ENCODE measurements at regions not wholly inside any gene's neighbourhood (a gene's known extent, or its start where the extent isn't known, plus 50 kb on each side); places are given as distances from the start of the nearest gene placed in this dataset.
A peak's percentile ranks its signal among the peaks of the same experiment; 100 is the strongest.
"Not testable (repeated sequence)": the region's sequence is repeated elsewhere in the genome, so short reads cannot be mapped to it uniquely, and the experiment has no call there.

DNA sequence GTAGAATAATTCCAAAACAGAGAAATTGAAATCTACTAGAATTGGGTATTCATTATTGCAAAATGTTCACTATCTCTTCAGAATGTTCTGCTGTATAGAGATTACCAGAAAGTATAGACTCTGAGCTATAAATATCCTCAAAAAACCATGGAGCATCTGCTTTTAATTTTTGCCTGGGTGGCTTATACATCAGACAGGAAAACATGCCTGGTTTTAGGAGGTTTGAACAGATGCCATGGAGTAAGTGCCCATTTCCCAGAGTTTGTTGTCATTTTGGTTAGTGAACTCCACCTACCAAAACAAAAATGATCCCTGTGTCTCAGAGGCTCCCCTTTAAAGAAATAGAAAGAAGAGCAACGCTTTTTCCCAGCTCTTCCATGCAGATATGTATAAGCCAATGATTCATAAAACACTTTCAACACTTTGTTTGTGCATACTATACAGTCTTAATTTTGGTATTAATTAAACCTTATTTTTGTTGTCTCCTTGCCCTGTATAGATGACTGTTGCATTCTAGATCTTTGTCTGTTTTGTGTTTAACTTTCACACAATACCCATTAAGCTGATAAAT, 68.7 kb downstream of the MEPE start:
- H3K9ac ChIP-seq: no peak overlapping the region
- no peaks in the 10 kb centered on the region for H4K20me1 ChIP-seq
- TF ChIP-seq Cebpa-rat (IDR thresholded peaks at IDR 0.05): no peak
- H3K27ac ChIP-seq: peak overlapping the region in 6 of 11 experiments; percentile 0 to 33 (median 10); a peak in 6 of 22 replicates
- H3K36me3 ChIP-seq: peaks cover 0 to 6% (median 0%) of the 10 kb centered on the region in 11 experiments; a peak in 1 of 22 replicates
- peak overlapping the region in 7 of 11 experiments; percentile 39 to 69 (median 47); a peak in 13 of 22 replicates for H3K4me2 ChIP-seq
- no peak overlapping the region for H3K4me3 ChIP-seq
- peaks cover 0 to 48% (median 19%) of the 10 kb centered on the region in 11 experiments; a peak in 17 of 22 replicates for H3K9me3 ChIP-seq (replicated peaks in 1 of 11)
- peaks cover 19 to 69% (median 46%) of the 10 kb centered on the region in 10 experiments for H3K4me1 ChIP-seq
- H3K27me3 ChIP-seq: no peaks in the 10 kb centered on the region

DNA sequence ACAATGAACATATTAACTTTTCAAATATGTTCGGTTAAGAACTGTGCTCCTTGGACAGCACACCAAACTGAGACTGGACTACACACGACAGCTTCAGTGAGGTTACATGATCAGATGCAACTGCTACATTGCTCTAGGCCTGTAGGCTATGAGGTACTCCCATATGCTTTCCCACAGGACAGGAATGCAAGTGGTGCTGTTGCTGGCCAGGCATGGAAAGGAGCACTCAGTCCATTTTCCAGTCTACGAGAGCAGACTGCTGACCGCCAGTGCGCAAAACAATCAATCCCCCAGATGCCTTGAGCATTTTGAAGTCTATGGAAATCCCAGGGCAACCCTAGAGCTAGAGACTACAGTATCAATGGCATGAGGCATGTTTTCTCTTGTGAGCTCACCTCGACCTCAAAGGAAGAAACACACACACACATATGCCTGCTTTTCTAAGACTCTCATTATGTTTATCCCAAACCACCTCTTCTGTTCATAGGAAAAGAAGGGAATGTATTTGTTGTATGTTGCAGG, 70.8 kb upstream of the SPP1 start:
- peaks cover 10 to 45% (median 29%) of the 10 kb centered on the region in 10 experiments; a peak in 19 of 20 replicates for H3K4me1 ChIP-seq
- H3K36me3 ChIP-seq: no peaks in the 10 kb centered on the region
- no peaks in the 10 kb centered on the region for H4K20me1 ChIP-seq
- peaks cover 0 to 18% (median 2%) of the 10 kb centered on the region in 11 experiments; a peak in 12 of 22 replicates for H3K9me3 ChIP-seq (replicated peaks in 1 of 11)
- TF ChIP-seq Cebpa-rat (IDR thresholded peaks at IDR 0.05): no peak
- H3K4me2 ChIP-seq: no peak overlapping the region
- no peaks in the 10 kb centered on the region for H3K27me3 ChIP-seq
- no peak overlapping the region for H3K4me3 ChIP-seq
- H3K9ac ChIP-seq: no peak overlapping the region
- H3K27ac ChIP-seq: no peak overlapping the region

DNA sequence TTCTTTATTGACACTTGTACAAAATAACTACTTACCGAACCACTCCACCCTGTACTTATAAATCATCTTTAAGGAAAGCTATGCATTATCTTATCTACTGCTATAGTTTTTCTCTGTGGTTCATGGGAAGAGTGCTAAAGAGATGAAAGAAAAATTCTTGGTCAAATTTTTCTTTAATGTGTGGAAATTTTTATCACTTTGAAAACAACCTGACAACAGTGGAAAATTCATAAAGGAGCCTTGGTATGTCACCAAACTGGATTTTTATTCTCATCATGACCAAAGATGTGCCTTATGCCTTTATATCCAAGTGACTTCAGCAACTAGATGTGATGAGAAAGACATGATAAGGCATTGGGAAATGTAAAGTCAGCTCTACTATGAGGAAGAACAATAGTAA, 67.2 kb upstream of the SPP1 start:
- Histone ChIP-seq H4K20me1 (no peaks in the 10 kb centered on the region), H3K4me1 (peaks cover 0 to 42% (median 24%) of the 10 kb centered on the region in 10 experiments; a peak in 17 of 20 replicates), H3K27me3 (no peaks in the 10 kb centered on the region), H3K9ac (no peak overlapping the region), H3K27ac (no peak overlapping the region), H3K9me3 (replicated peaks in 1 of 11) (no peaks in the 10 kb centered on the region), H3K36me3 (no peaks in the 10 kb centered on the region), H3K4me3 (no peak overlapping the region), H3K4me2 (no peak overlapping the region)
- TF ChIP-seq Cebpa-rat (IDR thresholded peaks at IDR 0.05): no peak

DNA sequence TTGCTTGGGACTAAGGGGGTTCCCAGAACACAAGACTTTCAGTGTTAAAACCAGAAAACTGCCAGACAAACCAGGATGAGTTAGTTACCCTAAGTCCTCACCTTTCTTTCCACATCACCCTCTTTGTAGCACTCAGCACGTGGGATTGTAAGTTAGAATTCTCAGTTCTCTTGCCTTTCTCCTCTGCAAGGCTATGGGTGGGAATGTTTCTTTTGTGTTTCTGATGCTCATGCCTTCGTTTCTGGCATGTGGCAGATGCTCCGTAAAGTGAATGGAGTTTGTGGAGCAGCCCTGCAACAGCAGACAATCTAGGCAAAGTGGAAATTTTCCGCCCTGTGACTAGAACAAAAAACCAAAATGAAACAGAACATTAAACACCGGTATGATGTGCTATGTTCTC, 64.7 kb upstream of the SPP1 start:
- H3K27ac ChIP-seq: peak overlapping the region in 3 of 11 experiments; percentile 1 to 27 (median 18); a peak in 3 of 22 replicates
- no peak overlapping the region for H3K9ac ChIP-seq
- no peak for TF ChIP-seq Cebpa-rat (IDR thresholded peaks at IDR 0.05)
- no peak overlapping the region for H3K4me3 ChIP-seq
- H3K4me2 ChIP-seq: peak overlapping the region; percentile 36 to 79 (median 50)
- H3K36me3 ChIP-seq: no peaks in the 10 kb centered on the region
- peaks cover 0 to 33% (median 20%) of the 10 kb centered on the region in 10 experiments; a peak in 17 of 20 replicates for H3K4me1 ChIP-seq
- no peaks in the 10 kb centered on the region for H4K20me1 ChIP-seq
- H3K9me3 ChIP-seq (replicated peaks in 1 of 11): no peaks in the 10 kb centered on the region
- H3K27me3 ChIP-seq: no peaks in the 10 kb centered on the region

DNA sequence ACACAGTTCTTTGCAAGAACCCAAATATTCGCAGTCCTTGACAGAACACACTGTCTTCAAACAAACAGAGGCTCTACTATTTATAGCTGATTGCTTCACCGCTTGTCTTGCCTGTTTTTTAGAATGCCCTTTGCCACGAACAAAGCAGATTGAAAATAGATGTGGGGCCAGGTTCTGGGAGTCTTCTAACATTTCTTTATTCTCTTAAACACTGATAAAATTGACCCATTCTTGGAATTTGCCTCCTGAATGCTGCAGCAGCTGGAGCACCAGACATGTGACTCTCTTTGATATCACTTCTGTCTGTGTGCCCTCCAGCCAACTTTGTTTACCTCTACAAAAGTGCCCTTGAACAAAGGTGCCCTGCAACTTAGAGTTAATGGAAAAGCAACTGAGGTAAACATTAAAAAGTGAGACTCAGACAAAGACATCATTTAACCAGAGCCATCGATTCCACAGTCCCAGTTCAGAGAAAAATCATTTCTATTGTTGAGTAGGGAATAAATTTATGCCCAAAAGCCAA, 64.2 kb upstream of the SPP1 start:
- H3K4me1 ChIP-seq: peaks cover 0 to 33% (median 20%) of the 10 kb centered on the region in 10 experiments; a peak in 17 of 20 replicates
- no peaks in the 10 kb centered on the region for H3K27me3 ChIP-seq
- no peaks in the 10 kb centered on the region for H4K20me1 ChIP-seq
- no peak overlapping the region for H3K4me3 ChIP-seq
- no peak for TF ChIP-seq Cebpa-rat (IDR thresholded peaks at IDR 0.05)
- no peaks in the 10 kb centered on the region for H3K36me3 ChIP-seq
- peak overlapping the region in 3 of 11 experiments; percentile 1 to 27 (median 18); a peak in 6 of 22 replicates for H3K27ac ChIP-seq
- 0 out of 22 replicates have a peak overlapping the region, but pooled peaks of 1 of the 11 experiments have one; percentile 8 for H3K9ac ChIP-seq
- H3K4me2 ChIP-seq: peak overlapping the region; percentile 36 to 79 (median 50)
- H3K9me3 ChIP-seq (replicated peaks in 1 of 11): no peaks in the 10 kb centered on the region

DNA sequence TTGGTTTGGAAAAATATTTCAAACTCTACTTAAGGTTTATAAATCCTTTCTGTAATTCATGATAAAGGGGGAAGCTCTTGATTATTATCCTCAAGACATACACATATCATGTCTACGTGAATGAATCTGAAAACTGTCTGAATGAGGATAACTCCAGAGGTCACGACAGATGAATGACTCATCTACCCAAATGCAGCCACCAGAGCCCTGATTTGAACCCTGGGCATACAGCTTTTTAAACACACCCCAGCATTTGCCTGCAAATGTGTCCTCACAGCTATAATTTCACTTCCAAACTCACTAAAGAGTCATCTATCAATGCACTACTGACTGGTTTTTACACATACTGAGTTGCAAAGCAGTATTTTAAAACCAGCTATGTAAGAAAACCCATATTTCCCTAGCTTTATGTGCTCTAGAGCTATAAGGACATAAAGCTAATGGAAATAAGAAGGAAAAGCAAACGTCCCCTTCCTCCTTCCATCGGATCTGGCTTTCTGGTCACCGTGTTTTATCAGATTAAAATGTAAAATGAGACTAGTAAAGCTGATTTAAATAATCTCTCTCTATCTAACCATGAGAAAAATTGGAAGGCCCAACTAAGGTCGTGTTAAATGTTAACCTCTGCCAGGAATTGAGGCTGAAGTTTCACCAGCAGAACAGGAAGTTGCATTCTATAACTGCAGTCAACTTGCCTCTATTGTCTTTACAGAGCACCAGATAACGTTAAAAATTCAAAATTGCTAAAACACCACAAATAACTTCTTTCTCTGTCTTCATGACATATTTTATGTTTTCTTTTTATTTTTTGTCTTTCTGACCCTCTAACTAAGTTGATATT, 63.1 kb upstream of the SPP1 start:
- no peak for TF ChIP-seq Cebpa-rat (IDR thresholded peaks at IDR 0.05)
- no peaks in the 10 kb centered on the region for H3K27me3 ChIP-seq
- H3K9me3 ChIP-seq (replicated peaks in 1 of 11): no peaks in the 10 kb centered on the region
- no peaks in the 10 kb centered on the region for H4K20me1 ChIP-seq
- no peak overlapping the region for H3K4me3 ChIP-seq
- H3K27ac ChIP-seq: peak overlapping the region in 1 of 11 experiments; percentile 22; a peak in 2 of 22 replicates
- no peaks in the 10 kb centered on the region for H3K36me3 ChIP-seq
- H3K9ac ChIP-seq: no peak overlapping the region
- peaks cover 0 to 44% (median 21%) of the 10 kb centered on the region in 10 experiments; a peak in 17 of 20 replicates for H3K4me1 ChIP-seq
- H3K4me2 ChIP-seq: peak overlapping the region in 5 of 11 experiments; percentile 26 to 79 (median 44); a peak in 9 of 22 replicates

DNA sequence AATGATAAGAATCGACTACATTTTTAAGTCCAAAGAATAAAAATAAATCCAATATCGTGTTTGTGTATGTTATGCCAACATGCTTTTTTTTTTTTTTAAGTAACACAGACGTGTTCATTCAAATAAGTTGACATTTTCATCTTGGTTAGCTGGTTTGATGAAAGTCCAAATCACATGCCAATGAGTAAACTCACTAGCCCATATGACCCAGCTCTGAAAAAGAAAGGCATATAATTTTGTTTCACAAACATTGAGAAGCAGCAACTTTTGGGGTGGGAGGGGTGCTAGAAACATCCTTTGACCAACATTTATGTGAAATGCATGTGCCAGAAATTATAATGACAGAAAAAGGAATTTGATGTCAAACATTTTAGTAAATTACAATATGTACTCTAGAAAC, 61.6 kb upstream of the SPP1 start:
- no peaks in the 10 kb centered on the region for H3K27me3 ChIP-seq
- H3K4me1 ChIP-seq: peaks cover 0 to 55% (median 21%) of the 10 kb centered on the region in 10 experiments; a peak in 17 of 20 replicates
- H3K9me3 ChIP-seq (replicated peaks in 1 of 11): no peaks in the 10 kb centered on the region
- no peaks in the 10 kb centered on the region for H3K36me3 ChIP-seq
- H3K27ac ChIP-seq: no peak overlapping the region
- H3K4me3 ChIP-seq: no peak overlapping the region
- H4K20me1 ChIP-seq: no peaks in the 10 kb centered on the region
- no peak overlapping the region for H3K4me2 ChIP-seq
- no peak for TF ChIP-seq Cebpa-rat (IDR thresholded peaks at IDR 0.05)
- no peak overlapping the region for H3K9ac ChIP-seq

DNA sequence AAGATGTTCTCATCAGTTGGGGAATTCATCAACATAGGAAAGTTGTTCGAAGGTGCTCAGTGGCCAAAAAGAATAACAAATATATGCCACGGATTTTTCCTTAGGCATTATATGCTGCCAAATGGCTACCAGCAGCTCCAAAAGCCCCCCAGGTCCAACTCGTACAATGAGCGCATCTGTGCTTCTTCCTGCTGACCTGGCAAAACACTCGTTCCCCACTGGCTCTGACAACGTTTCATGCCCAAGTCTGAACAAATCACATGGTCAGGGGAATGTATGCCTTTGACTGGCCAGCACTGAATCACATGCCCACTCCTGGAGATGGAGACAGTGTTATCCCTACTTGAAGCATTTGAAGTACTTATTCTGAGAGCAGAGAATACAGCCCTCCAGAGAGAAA, 59.9 kb upstream of the SPP1 start:
- TF ChIP-seq Cebpa-rat (IDR thresholded peaks at IDR 0.05): no peak
- Histone ChIP-seq H3K4me1 (peaks cover 0 to 59% (median 18%) of the 10 kb centered on the region in 10 experiments; a peak in 17 of 20 replicates), H3K4me2 (no peak overlapping the region; a peak in 1 of 22 replicates), H3K9ac (no peak overlapping the region), H3K4me3 (no peak overlapping the region), H3K27me3 (no peaks in the 10 kb centered on the region), H4K20me1 (no peaks in the 10 kb centered on the region), H3K9me3 (replicated peaks in 1 of 11) (no peaks in the 10 kb centered on the region), H3K36me3 (no peaks in the 10 kb centered on the region), H3K27ac (no peak overlapping the region)

DNA sequence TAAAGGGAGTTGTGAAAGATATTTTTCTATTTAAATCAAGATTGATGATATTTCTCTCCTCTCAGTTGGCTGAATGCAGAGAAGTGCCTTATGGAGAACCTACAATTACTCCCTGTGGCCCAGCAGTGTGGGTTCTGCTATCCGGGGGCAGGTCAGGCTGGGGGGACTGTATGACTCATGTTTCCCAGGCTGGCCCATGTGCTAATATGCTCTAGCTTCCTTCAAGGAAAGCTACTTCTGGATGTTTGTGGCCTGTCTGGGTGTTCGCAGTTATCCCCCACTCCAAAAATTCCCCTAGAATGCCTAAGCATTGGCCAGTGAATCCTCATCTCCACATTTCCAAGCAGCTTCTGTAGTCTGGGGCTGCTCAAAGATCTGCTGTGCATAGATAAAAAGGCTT, 58.9 kb upstream of the SPP1 start:
- H3K36me3 ChIP-seq: no peaks in the 10 kb centered on the region
- H3K4me2 ChIP-seq: peak overlapping the region in 3 of 11 experiments; percentile 31 to 69 (median 65); a peak in 6 of 22 replicates
- no peaks in the 10 kb centered on the region for H3K9me3 ChIP-seq (replicated peaks in 1 of 11)
- no peak overlapping the region for H3K4me3 ChIP-seq
- H3K27me3 ChIP-seq: no peaks in the 10 kb centered on the region
- H4K20me1 ChIP-seq: no peaks in the 10 kb centered on the region
- peaks cover 0 to 49% (median 8%) of the 10 kb centered on the region in 10 experiments; a peak in 16 of 20 replicates for H3K4me1 ChIP-seq
- no peak overlapping the region for H3K27ac ChIP-seq
- no peak overlapping the region for H3K9ac ChIP-seq
- TF ChIP-seq Cebpa-rat (IDR thresholded peaks at IDR 0.05): no peak

DNA sequence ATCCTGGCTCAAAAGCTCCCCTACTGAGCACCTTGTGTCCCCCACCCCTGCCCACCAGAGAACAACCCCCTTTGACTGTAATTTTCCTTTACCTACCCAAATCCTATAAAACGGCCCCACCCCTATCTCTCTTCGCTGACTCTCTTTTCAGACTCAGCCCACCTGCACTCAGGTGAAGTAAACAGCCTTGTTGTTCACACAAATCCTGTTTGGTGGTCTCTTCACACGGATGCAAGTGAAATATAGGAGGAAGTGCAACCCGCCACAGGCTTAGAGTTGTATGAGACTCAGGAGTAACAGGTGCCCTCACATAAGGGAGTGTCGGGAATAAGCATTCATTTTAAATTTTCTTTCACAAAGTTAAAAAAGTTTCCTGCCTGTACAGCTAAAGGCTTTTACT, 57.6 kb upstream of the SPP1 start:
- not testable (repeated sequence) for H3K27me3 ChIP-seq; H3K36me3 ChIP-seq; H3K9ac ChIP-seq; H4K20me1 ChIP-seq; H3K4me3 ChIP-seq; H3K9me3 ChIP-seq (replicated peaks in 1 of 11); H3K27ac ChIP-seq
- Histone ChIP-seq H3K4me2 (peak overlapping the region in 2 of 11 experiments; percentile 65 to 69; a peak in 2 of 22 replicates), H3K4me1 (peaks cover 0 to 36% (median under 1%) of the 10 kb centered on the region in 10 experiments; a peak in 7 of 20 replicates)

Measured in BLaER1 treated with 17β-estradiol and CSF1 and Interleukin-3, amounts not matched to agents 10 nM and 100 nM (cell line).